Spleen (tissue), 11 donors: ENCODE measurements at regions not wholly inside any gene's neighbourhood (a gene's known extent, or its start where the extent isn't known, plus 50 kb on each side); places are given as distances from the start of the nearest gene placed in this dataset.
"Not testable (repeated sequence)": the region's sequence is repeated elsewhere in the genome, so short reads cannot be mapped to it uniquely, and the experiment has no call there.

ENCODE experiments used
- DNase-seq: peaks from one replicate; pipeline ENCODE4 v3.0.0-alpha.2; 2020
- H3K27ac ChIP-seq, 8 donors: fragments of 200-600 bp; sonication (generic) in 7 of 8; 1 replicate in 4 of 8; 2 replicates in 4 of 8; pipeline versions ENCODE4 v1.5.0 to v1.8.0; 2016 to 2021; ENCODE audit warnings: inconsistent platforms in 4 of 8, mild to moderate bottlenecking in 4 of 8, moderate library complexity in 1 of 8
- H3K27me3 ChIP-seq, 7 donors: fragments of 200-600 bp; sonication (generic) in 6 of 7; replicated peaks in 1 of 7; 1 replicate in 4 of 7; 2 replicates in 3 of 7; pipeline versions ENCODE4 v1.5.0 to v1.8.0; 2016 to 2021; ENCODE audit warnings: inconsistent platforms in 3 of 7, mild to moderate bottlenecking in 1 of 7
- H3K36me3 ChIP-seq, 6 donors: fragments of 200-600 bp; sonication (generic) in 5 of 6; 1 replicate in 4 of 6; 2 replicates in 2 of 6; pipeline versions ENCODE4 v1.5.0 to v1.8.0; 2016 to 2021; ENCODE audit warnings: inconsistent platforms in 2 of 6
- H3K4me1 ChIP-seq, 6 donors: fragments of 200-600 bp; sonication (generic) in 5 of 6; 1 replicate in 3 of 6; 2 replicates in 3 of 6; pipeline versions ENCODE4 v1.5.0 to v1.8.0; 2016 to 2021; ENCODE audit warnings: inconsistent platforms in 3 of 6
- H3K4me3 ChIP-seq, 8 donors: fragments of 200-600 bp; sonication (generic) in 7 of 8; 1 replicate in 4 of 8; 2 replicates in 4 of 8; pipeline versions ENCODE4 v1.5.0 to v1.8.0; 2016 to 2021; ENCODE audit warnings: inconsistent platforms in 4 of 8, mild to moderate bottlenecking in 4 of 8, moderate library complexity in 2 of 8
- H3K9me3 ChIP-seq, 8 donors: fragments of 200-600 bp; sonication (generic) in 7 of 8; 1 replicate in 4 of 8; 2 replicates in 4 of 8; pipeline versions ENCODE4 v1.5.0 to v1.8.0; 2016 to 2021; ENCODE audit warnings: inconsistent platforms in 4 of 8
- CTCF ChIP-seq, 11 experiments: fragments of 200-600 bp in 7 of 11; fragments of 450-650 bp in 4 of 11; sonication (generic) in 4 of 11; IDR thresholded peaks in 8 of 11; conservative IDR thresholded peaks in 3 of 11; 1 replicate in 7 of 11; 2 replicates in 4 of 11; pipeline versions ENCODE4 v1.4.0 to v1.8.0; 2016 to 2021; ENCODE audit warnings: antibody characterized with exemption in 11 of 11, inconsistent platforms in 4 of 11, mild to moderate bottlenecking in 1 of 11
- POLR2A ChIP-seq, 3 donors: fragments of 450-650 bp; IDR thresholded peaks; one replicate each; pipeline ENCODE4 v1.5.1; 2017; ENCODE audit warnings: antibody characterized with exemption in 3 of 3, mild to moderate bottlenecking in 1 of 3
- POLR2AphosphoS5 ChIP-seq, 3 donors: sonication (generic); formaldehyde crosslinking; IDR thresholded peaks; one replicate each; pipeline ENCODE4 v1.5.1; 2017; ENCODE audit warnings: antibody characterized with exemption in 3 of 3
- WGBS, 5 donors: extraction: QIAGEN DNeasy Blood & Tissue Kit in 3 of 5; methylation state at CpG; one replicate each; pipeline versions ENCODE4 v1.1.5 to v1.1.7; 2013 to 2018; 5-methylcytosine and 5-hydroxymethylcytosine counted together
- intact Hi-C: fragments of 100-400 bp; cut with DNase I; formaldehyde crosslinking; loops from one replicate; pipeline ENCODE4 v1.15.0; 2023; ENCODE audit warnings: low total_unique reads
- donor health status: healthy with polysubstance abuse.
- donor health status: DM: no; HTN: no; CAD: no; lungs with moderate emphysema.
- donor health status: DM: no; HTN: no; CAD: no.
- donor health status: Bipolar disorder and iron deficiency.
- donor health status: healthy.
- donor health status: DM: no; HTN: no; CAD: no.
- donor health status: DM: yes; HTN: yes; CAD: no.

DNA sequence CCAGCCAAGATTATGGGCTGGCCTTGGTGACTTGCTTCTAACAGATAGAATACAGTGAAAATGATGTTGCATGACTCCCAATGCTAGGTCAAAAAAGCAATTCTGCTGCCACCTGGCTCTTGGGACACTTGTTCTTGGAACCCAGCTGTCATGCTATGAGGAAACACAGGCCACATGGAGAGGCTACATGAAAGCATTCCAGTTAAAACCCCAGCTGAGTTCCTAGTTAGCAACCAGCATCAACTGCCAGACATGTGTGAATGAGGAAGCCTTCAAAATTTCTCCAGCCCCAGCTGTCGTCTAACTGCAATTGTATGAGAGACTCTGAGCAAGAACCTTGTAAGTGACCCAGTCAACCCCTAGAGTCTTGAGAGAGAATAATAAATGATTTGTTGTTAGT is 105.2 kb upstream of the FGF16 start:
- TF ChIP-seq CTCF (IDR thresholded peaks at IDR 0.05 in 8 of 11, conservative IDR thresholded peaks at IDR 0.05 in 3 of 11) (no peak), POLR2AphosphoS5 (IDR thresholded peaks at IDR 0.05) (no peak), POLR2A (IDR thresholded peaks at IDR 0.05) (no peak)
- no peak overlapping the region for H3K27ac ChIP-seq
- no peaks in the 10 kb centered on the region for H3K9me3 ChIP-seq
- no peaks in the 10 kb centered on the region for H3K4me1 ChIP-seq
- H3K36me3 ChIP-seq: no peaks in the 10 kb centered on the region
- no peak overlapping the region for H3K4me3 ChIP-seq
- intact Hi-C loops: no loop called here
- 22 to 51% (median 39%) methylated on average over 1 of the region's 1 CpG for WGBS, 5 donors
- DNase-seq: no peak
- peaks cover 0 to 4% (median 0%) of the 10 kb centered on the region in 7 donors for H3K27me3 ChIP-seq

- no peak for DNase-seq
- peaks cover 0 to 18% (median 0%) of the 10 kb centered on the region in 8 donors for H3K9me3 ChIP-seq
- H3K4me1 ChIP-seq: no peaks in the 10 kb centered on the region
- TF ChIP-seq POLR2A (IDR thresholded peaks at IDR 0.05) (no peak), POLR2AphosphoS5 (IDR thresholded peaks at IDR 0.05) (no peak), CTCF (IDR thresholded peaks at IDR 0.05 in 8 of 11, conservative IDR thresholded peaks at IDR 0.05 in 3 of 11) (no peak)
- intact Hi-C loops: no loop called here
- no peaks in the 10 kb centered on the region for H3K36me3 ChIP-seq
- 40 to 74% (median 69%) methylated on average over 1 of the region's 1 CpG for WGBS, 5 donors
- no peak overlapping the region for H3K4me3 ChIP-seq
- no peak overlapping the region for H3K27ac ChIP-seq
- peaks cover 0 to 4% (median 0%) of the 10 kb centered on the region in 7 donors for H3K27me3 ChIP-seq
Measured at GRCh38 chrX:77346859-77347258, 100.3 kb upstream of the FGF16 start.

DNA sequence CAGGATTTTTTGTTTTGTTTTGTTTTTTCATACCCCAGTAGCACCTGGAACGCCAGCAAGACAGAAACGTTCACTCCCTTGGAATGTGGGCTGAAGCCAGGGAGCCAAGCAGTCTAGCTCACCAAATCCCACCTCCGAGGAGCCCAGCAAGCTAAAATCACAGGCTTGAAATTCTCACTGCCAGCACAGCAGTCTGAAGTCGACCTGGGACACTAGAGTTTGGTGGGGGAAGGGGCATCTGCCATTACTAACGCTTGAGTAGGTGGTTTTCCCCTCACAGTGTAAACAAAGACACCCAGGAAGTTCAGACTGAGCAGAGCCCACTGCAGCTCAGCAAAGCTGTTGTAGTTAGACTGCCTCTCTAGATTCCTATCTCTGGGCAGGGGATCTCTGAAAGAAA is 99.6 kb upstream of the FGF16 start:
- 39 to 51% (median 43%) methylated on average over 5 of the region's 5 CpGs; no CpG with 5 or more reads in 1 of the 5 donors for WGBS, 5 donors
- TF ChIP-seq POLR2AphosphoS5 (IDR thresholded peaks at IDR 0.05) (no peak), CTCF (IDR thresholded peaks at IDR 0.05 in 8 of 11, conservative IDR thresholded peaks at IDR 0.05 in 3 of 11) (no peak), POLR2A (IDR thresholded peaks at IDR 0.05) (no peak)
- H3K4me3 ChIP-seq: no peak overlapping the region
- no peaks in the 10 kb centered on the region for H3K36me3 ChIP-seq
- DNase-seq: no peak
- intact Hi-C loops: no loop called here
- H3K27me3 ChIP-seq: peaks cover 0 to 4% (median 0%) of the 10 kb centered on the region in 7 donors
- no peaks in the 10 kb centered on the region for H3K4me1 ChIP-seq
- peaks cover 0 to 18% (median 0%) of the 10 kb centered on the region in 8 donors for H3K9me3 ChIP-seq
- H3K27ac ChIP-seq: no peak overlapping the region

GRCh38 chrX:77389891-77390290 is 57.3 kb upstream of the FGF16 start:
- Histone ChIP-seq H3K4me1 (no peaks in the 10 kb centered on the region), H3K36me3 (no peaks in the 10 kb centered on the region), H3K9me3 (peaks cover 0 to 6% (median 0%) of the 10 kb centered on the region in 8 donors), H3K27me3 (no peaks in the 10 kb centered on the region), H3K4me3 (no peak overlapping the region), H3K27ac (no peak overlapping the region)
- TF ChIP-seq POLR2A (IDR thresholded peaks at IDR 0.05): no peak
- DNase-seq: no peak
- intact Hi-C loops: no loop called here
- WGBS, 5 donors: 68 to 86% (median 79%) methylated on average over 2 of the region's 2 CpGs

GRCh38 chrX:77390365-77390764 is 56.8 kb upstream of the FGF16 start:
- H3K27ac ChIP-seq, intact Hi-C loops, H3K27me3 ChIP-seq, H3K36me3 ChIP-seq, DNase-seq, H3K9me3 ChIP-seq, H3K4me3 ChIP-seq, H3K4me1 ChIP-seq: not testable (repeated sequence)
- WGBS, 5 donors: 68 to 94% (median 80%) methylated on average over 3 to 7 of the region's 7 CpGs
